ENCODE measurements at regions not wholly inside any gene's neighbourhood (a gene's known extent, or its start where the extent isn't known, plus 50 kb on each side); places are given as distances from the start of the nearest gene placed in this dataset.

- TF ChIP-seq CTCF (IDR thresholded peaks at IDR 0.05) (no peak), POLR2A (IDR thresholded peaks at IDR 0.05) (no peak)
Measured at GRCh38 chr10:94083662-94084265, 90.0 kb downstream of the PLCE1 start.
